ENCODE measurements at regions not wholly inside any gene's neighbourhood (a gene's known extent, or its start where the extent isn't known, plus 50 kb on each side); places are given as distances from the start of the nearest gene placed in this dataset.
"Not testable (repeated sequence)": the region's sequence is repeated elsewhere in the genome, so short reads cannot be mapped to it uniquely, and the experiment has no call there.

DNA sequence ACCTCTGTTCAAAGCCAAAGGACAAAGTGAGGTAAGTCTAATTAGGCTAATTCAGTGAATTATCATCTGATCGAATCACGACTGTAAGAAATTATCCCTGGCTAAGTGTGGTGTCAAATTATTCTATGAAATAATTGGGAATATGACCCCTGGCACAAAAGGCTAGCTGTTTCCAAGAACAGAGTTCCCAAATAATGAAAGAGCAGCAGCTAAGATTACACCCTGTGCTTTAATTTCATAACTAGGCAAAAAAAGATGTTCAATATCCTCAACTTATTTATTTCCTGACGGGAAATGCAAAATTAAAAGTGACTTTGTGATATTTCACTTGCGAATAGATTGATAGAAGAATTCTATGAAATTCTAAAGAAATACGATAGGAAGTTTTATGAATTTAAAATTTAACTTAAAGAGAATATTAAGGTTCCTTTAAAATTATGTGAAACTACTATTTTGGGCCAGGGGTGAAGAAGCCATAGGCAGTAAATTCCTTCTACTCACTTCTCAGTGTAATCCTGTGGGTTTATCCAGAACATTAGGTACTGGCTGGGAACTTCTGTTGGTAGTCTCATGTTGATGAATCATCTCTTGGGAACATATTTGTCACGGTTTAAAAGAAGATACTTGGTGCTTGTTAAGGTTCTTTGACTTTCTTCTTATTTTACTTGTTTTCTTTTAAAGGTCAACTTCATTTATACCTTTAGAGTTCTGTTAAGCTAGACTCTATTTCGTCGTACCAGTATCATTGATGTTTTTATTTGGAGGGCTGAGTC is 148.5 kb downstream of the POLR1F start:
- POLR2A ChIA-PET, result no interaction called here
- TF ChIP-seq, protein P1, sequence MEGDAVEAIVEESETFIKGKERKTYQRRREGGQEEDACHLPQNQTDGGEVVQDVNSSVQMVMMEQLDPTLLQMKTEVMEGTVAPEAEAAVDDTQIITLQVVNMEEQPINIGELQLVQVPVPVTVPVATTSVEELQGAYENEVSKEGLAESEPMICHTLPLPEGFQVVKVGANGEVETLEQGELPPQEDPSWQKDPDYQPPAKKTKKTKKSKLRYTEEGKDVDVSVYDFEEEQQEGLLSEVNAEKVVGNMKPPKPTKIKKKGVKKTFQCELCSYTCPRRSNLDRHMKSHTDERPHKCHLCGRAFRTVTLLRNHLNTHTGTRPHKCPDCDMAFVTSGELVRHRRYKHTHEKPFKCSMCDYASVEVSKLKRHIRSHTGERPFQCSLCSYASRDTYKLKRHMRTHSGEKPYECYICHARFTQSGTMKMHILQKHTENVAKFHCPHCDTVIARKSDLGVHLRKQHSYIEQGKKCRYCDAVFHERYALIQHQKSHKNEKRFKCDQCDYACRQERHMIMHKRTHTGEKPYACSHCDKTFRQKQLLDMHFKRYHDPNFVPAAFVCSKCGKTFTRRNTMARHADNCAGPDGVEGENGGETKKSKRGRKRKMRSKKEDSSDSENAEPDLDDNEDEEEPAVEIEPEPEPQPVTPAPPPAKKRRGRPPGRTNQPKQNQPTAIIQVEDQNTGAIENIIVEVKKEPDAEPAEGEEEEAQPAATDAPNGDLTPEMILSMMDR (IDR thresholded peaks at IDR 0.05; ENCODE audit: low read depth, low read length), result no peak
- CTCF ChIA-PET, result no interaction called here
- no peaks in the 10 kb centered on the region for H3K9me3 ChIP-seq (ENCODE audit: control insufficient read depth, insufficient read depth, low read length)
- no peak overlapping the region for H3K4me3 ChIP-seq (ENCODE audit: low read depth, low read length)
- no peaks in the 10 kb centered on the region for H3K27me3 ChIP-seq (ENCODE audit: control insufficient read depth, insufficient read depth, low read length)
- no peak overlapping the region for H3K27ac ChIP-seq (ENCODE audit: low read depth, low read length)
- DNase-seq (ENCODE audit: low read depth, low spot score), result no peak

DNA sequence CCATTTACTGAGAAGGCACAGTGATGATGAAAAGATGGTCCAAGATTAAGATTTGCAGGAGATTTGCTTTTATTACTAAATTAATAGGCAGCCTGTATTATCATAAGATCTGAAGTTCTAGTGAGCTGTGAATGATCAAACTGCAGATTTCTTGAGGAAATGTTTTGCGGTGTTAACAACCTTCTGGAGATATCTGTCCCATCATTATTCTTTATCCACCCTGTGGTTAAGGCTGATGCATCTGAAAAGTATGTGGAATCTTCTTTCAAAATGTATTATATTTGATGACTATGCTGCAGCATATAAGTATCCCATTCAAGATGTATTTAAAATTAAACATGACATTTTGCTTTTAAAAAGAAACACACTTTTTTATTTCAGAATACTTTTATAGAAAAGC is 150.3 kb downstream of the POLR1F start:
- Histone ChIP-seq H3K4me3 (ENCODE audit: low read depth, low read length) (no peak overlapping the region), H3K27me3 (ENCODE audit: control insufficient read depth, insufficient read depth, low read length) (no peaks in the 10 kb centered on the region), H3K9me3 (ENCODE audit: control insufficient read depth, insufficient read depth, low read length) (no peaks in the 10 kb centered on the region), H3K27ac (ENCODE audit: low read depth, low read length) (no peak overlapping the region)
- ChIA-PET POLR2A (no interaction called here), CTCF (no interaction called here)
- TF ChIP-seq, protein P1 (IDR thresholded peaks at IDR 0.05; ENCODE audit: low read depth, low read length), result no peak
- DNase-seq (ENCODE audit: low read depth, low spot score), result no peak

DNA sequence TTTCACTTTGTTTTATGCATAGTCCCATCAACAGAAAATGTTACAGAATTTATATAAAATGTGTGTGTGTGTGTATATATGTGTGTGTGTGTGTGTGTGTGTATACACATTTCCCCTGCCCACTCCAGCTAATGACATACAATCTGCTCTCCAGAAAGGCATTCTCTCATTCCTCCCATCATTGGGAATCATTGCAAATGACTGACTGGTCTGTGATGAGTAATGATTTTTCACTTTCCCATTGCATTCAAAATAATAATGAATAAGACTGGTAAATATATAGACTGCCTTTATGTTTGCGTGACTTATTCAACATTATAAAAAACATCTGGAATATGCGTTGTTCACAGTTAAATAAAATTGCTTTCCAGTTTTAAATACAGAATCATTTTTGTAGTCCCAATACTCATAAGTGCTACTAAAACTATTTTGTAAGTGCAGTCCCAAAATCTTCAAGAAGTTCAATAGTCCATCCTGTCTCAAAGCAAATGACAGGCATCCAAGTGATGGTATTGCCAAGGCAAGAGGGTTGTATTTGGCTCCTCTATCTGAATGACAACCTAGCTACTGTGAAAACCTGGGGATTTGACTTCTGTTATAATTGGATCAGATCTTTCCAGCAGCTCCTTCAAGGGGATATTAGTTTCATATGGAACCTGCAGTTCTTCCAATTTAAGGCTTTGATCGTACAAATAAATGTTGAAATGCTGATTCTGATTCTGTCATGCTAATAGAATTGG is 150.9 kb downstream of the POLR1F start:
- TF ChIP-seq, protein P1 (IDR thresholded peaks at IDR 0.05; ENCODE audit: low read depth, low read length), result no peak
- POLR2A ChIA-PET, result no interaction called here
- no peaks in the 10 kb centered on the region for H3K27me3 ChIP-seq (ENCODE audit: control insufficient read depth, insufficient read depth, low read length)
- CTCF ChIA-PET, result no interaction called here
- no peaks in the 10 kb centered on the region for H3K9me3 ChIP-seq (ENCODE audit: control insufficient read depth, insufficient read depth, low read length)
- DNase-seq (ENCODE audit: low read depth, low spot score), result no peak
- no peak overlapping the region for H3K27ac ChIP-seq (ENCODE audit: low read depth, low read length)
- no peak overlapping the region for H3K4me3 ChIP-seq (ENCODE audit: low read depth, low read length)

DNA sequence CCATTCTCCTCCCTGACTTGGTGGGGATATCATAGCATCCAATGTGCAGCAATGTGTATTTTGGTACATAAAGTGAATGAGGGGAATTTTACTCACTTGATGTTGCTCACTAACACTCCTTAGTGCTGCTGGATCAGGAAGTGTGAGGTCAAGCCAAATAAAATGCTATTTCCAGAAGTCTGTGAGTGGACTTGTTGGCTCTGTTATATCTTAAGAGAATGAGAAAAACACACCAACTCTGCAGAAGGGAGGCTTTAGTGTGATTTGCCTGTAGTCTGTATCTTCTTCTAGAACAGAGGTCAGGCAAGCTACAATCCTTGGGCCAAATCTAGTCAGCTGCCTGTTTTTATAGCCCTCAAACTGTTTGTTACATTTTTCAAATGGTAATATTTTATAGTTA is 154.3 kb downstream of the POLR1F start:
- CTCF ChIA-PET, result no interaction called here
- TF ChIP-seq, protein P1 (IDR thresholded peaks at IDR 0.05; ENCODE audit: low read depth, low read length), result no peak
- no peak for DNase-seq (ENCODE audit: low read depth, low spot score)
- POLR2A ChIA-PET, result no interaction called here
- H3K9me3 ChIP-seq (ENCODE audit: control insufficient read depth, insufficient read depth, low read length), result no peaks in the 10 kb centered on the region
- H3K27me3 ChIP-seq (ENCODE audit: control insufficient read depth, insufficient read depth, low read length), result no peaks in the 10 kb centered on the region
- no peak overlapping the region for H3K27ac ChIP-seq (ENCODE audit: low read depth, low read length)
- no peak overlapping the region for H3K4me3 ChIP-seq (ENCODE audit: low read depth, low read length)

DNA sequence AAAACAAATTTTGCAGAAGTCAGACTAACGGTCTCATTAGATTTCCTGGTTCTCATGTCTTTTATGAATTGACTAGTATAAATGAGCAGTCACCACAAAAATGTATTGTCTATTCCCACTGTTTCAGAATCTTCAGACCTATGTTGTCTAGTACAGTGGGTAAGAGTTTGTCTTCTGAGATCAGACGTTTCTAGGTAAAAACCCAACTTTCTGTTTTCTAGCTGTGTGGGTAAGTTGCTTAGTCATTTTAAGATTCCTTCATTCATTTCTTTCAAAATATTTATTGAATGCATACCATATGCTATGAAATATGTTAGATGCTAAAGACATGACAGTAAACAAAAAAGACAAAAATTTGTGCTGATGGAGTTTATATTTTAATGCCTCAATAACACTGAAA is 156.3 kb downstream of the POLR1F start:
- TF ChIP-seq, protein P1 (IDR thresholded peaks at IDR 0.05; ENCODE audit: low read depth, low read length), result no peak
- Histone ChIP-seq H3K4me3 (ENCODE audit: low read depth, low read length) (no peak overlapping the region), H3K9me3 (ENCODE audit: control insufficient read depth, insufficient read depth, low read length) (no peaks in the 10 kb centered on the region), H3K27me3 (ENCODE audit: control insufficient read depth, insufficient read depth, low read length) (no peaks in the 10 kb centered on the region), H3K27ac (ENCODE audit: low read depth, low read length) (no peak overlapping the region)
- DNase-seq (ENCODE audit: low read depth, low spot score), result no peak
- ChIA-PET CTCF (no interaction called here), POLR2A (no interaction called here)

DNA sequence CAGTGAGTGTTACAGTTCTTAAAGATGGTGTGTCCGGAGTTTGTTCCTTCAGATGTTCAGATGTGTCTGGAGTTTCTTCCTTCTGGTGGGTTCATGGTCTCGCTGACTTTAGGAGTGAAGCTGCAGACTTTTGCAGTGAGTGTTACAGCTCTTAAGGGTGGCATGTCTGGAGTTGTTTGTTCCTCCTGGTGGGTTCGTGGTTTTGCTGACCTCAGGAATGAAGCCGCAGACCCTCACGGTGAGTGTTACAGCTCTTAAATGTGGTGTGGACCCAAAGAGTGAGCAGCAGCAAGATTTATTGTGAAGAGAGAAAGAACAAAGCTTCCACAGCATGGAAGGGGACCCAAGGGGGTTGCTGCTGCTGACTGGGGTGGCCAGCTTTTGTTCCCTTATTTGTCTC is 159.6 kb downstream of the POLR1F start:
- H3K4me3 ChIP-seq (ENCODE audit: low read depth, low read length); H3K27ac ChIP-seq (ENCODE audit: low read depth, low read length); POLR2A ChIA-PET; H3K9me3 ChIP-seq (ENCODE audit: control insufficient read depth, insufficient read depth, low read length); CTCF ChIA-PET; H3K27me3 ChIP-seq (ENCODE audit: control insufficient read depth, insufficient read depth, low read length); DNase-seq (ENCODE audit: low read depth, low spot score): not testable (repeated sequence)
